ENCODE measurements at regions not wholly inside any gene's neighbourhood (a gene's known extent, or its start where the extent isn't known, plus 50 kb on each side); places are given as distances from the start of the nearest gene placed in this dataset.
"Not testable (repeated sequence)": the region's sequence is repeated elsewhere in the genome, so short reads cannot be mapped to it uniquely, and the experiment has no call there.

DNA sequence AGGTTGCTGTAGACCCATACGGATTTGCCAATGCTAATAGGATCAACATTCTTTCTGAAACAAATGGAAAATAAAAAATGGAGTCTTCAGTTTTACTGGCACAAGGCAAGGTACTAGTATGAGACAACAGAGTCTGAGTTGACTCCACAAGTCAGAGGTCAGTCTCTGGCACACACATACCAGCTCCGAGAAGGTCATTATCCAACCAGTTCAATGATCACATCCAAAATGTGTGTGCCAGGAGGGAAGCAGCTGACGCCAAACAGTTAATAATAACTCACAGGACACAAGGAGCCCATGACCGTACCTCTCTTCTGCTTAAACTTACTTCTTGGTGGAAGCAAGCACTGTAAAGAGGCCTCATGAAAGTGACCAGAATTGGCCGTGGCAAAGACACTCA is 528.6 kb downstream of the ZNF516 start:
- H3K27me3 Mint-ChIP-seq (ENCODE audit: insufficient read depth, low read depth): no peaks in the 10 kb centered on the region
- no peak overlapping the region for H3K9ac ChIP-seq
- no peak overlapping the region for H2AFZ ChIP-seq (replicated peaks)
- TF ChIP-seq, protein P1, sequence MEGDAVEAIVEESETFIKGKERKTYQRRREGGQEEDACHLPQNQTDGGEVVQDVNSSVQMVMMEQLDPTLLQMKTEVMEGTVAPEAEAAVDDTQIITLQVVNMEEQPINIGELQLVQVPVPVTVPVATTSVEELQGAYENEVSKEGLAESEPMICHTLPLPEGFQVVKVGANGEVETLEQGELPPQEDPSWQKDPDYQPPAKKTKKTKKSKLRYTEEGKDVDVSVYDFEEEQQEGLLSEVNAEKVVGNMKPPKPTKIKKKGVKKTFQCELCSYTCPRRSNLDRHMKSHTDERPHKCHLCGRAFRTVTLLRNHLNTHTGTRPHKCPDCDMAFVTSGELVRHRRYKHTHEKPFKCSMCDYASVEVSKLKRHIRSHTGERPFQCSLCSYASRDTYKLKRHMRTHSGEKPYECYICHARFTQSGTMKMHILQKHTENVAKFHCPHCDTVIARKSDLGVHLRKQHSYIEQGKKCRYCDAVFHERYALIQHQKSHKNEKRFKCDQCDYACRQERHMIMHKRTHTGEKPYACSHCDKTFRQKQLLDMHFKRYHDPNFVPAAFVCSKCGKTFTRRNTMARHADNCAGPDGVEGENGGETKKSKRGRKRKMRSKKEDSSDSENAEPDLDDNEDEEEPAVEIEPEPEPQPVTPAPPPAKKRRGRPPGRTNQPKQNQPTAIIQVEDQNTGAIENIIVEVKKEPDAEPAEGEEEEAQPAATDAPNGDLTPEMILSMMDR (IDR thresholded peaks at IDR 0.05): no peak
- TF ChIP-seq EZH2 (IDR thresholded peaks at IDR 0.05) (no peak), EZH2phosphoT487 (IDR thresholded peaks at IDR 0.05) (no peak)
- H3K27ac Mint-ChIP-seq: no peak overlapping the region
- no peaks in the 10 kb centered on the region for H3K27me3 ChIP-seq
- H3K4me3 Mint-ChIP-seq: no peak overlapping the region
- no peaks in the 10 kb centered on the region for H3K36me3 Mint-ChIP-seq
- no peak overlapping the region for H3K27ac ChIP-seq
- H3K4me2 ChIP-seq: no peak overlapping the region
- H4K20me1 ChIP-seq (ENCODE audit: low read depth): no peaks in the 10 kb centered on the region
- H3F3A ChIP-seq (ENCODE audit: low read depth): no peaks in the 10 kb centered on the region
- DNase-seq (ENCODE audit: low spot score): no peak
- H3K36me3 ChIP-seq: no peaks in the 10 kb centered on the region
- H3K9me3 ChIP-seq (ENCODE audit: low read depth): no peaks in the 10 kb centered on the region
- no peak overlapping the region for H3K4me3 ChIP-seq
- no peaks in the 10 kb centered on the region for H3K9me3 Mint-ChIP-seq
- no peaks in the 10 kb centered on the region for H3K4me1 Mint-ChIP-seq
- no peaks in the 10 kb centered on the region for H3K79me2 ChIP-seq (ENCODE audit: low read depth)
- no peaks in the 10 kb centered on the region for H3K4me1 ChIP-seq

GRCh38 chr18:75962036-75962572 is 532.9 kb downstream of the ZNF516 start:
- TF ChIP-seq, protein P1 (IDR thresholded peaks at IDR 0.05): no peak
- TF ChIP-seq EZH2 (IDR thresholded peaks at IDR 0.05): no peak
- TF ChIP-seq EZH2phosphoT487 (IDR thresholded peaks at IDR 0.05): no peak
- Mint-ChIP-seq H3K9me3 (peaks cover 4% of the 10 kb centered on the region), H3K4me1 (no peaks in the 10 kb centered on the region), H3K4me3 (no peak overlapping the region), H3K27ac (no peak overlapping the region), H3K27me3 (ENCODE audit: insufficient read depth, low read depth) (no peaks in the 10 kb centered on the region), H3K36me3 (no peaks in the 10 kb centered on the region)
- H3K9me3 ChIP-seq (ENCODE audit: low read depth): no peaks in the 10 kb centered on the region
- H3K4me2 ChIP-seq: no peak overlapping the region
- no peak overlapping the region for H2AFZ ChIP-seq (replicated peaks)
- H3K4me3 ChIP-seq: no peak overlapping the region
- H3K9ac ChIP-seq: no peak overlapping the region
- no peaks in the 10 kb centered on the region for H3F3A ChIP-seq (ENCODE audit: low read depth)
- no peaks in the 10 kb centered on the region for H3K36me3 ChIP-seq
- no peak for DNase-seq (ENCODE audit: low spot score)
- no peaks in the 10 kb centered on the region for H3K79me2 ChIP-seq (ENCODE audit: low read depth)
- no peaks in the 10 kb centered on the region for H3K4me1 ChIP-seq
- no peak overlapping the region for H3K27ac ChIP-seq
- no peaks in the 10 kb centered on the region for H3K27me3 ChIP-seq
- no peaks in the 10 kb centered on the region for H4K20me1 ChIP-seq (ENCODE audit: low read depth)

- not testable (repeated sequence) for DNase-seq (ENCODE audit: low spot score); H3K9ac ChIP-seq; H3K4me1 Mint-ChIP-seq; H3K27ac Mint-ChIP-seq; H3K27me3 ChIP-seq; H3K4me3 ChIP-seq; H3K9me3 ChIP-seq (ENCODE audit: low read depth); H3K27me3 Mint-ChIP-seq (ENCODE audit: insufficient read depth, low read depth); H4K20me1 ChIP-seq (ENCODE audit: low read depth); H3K27ac ChIP-seq; H2AFZ ChIP-seq (replicated peaks); H3F3A ChIP-seq (ENCODE audit: low read depth); H3K36me3 ChIP-seq; H3K9me3 Mint-ChIP-seq; H3K79me2 ChIP-seq (ENCODE audit: low read depth); H3K4me1 ChIP-seq; H3K36me3 Mint-ChIP-seq; H3K4me3 Mint-ChIP-seq; H3K4me2 ChIP-seq
These were observed 532.9 kb upstream of the SMIM21 start for GRCh38 chr18:75960356-75960755.

- no peak overlapping the region for H3K4me3 Mint-ChIP-seq
- no peaks in the 10 kb centered on the region for H3K36me3 Mint-ChIP-seq
- no peak overlapping the region for H2AFZ ChIP-seq (replicated peaks)
- no peak overlapping the region for H3K9ac ChIP-seq
- H3K9me3 ChIP-seq (ENCODE audit: low read depth): no peaks in the 10 kb centered on the region
- DNase-seq (ENCODE audit: low spot score): no peak
- no peaks in the 10 kb centered on the region for H3K36me3 ChIP-seq
- H3K27ac Mint-ChIP-seq: no peak overlapping the region
- H3K79me2 ChIP-seq (ENCODE audit: low read depth): no peaks in the 10 kb centered on the region
- no peak overlapping the region for H3K27ac ChIP-seq
- no peak overlapping the region for H3K4me3 ChIP-seq
- H3K27me3 ChIP-seq: no peaks in the 10 kb centered on the region
- no peaks in the 10 kb centered on the region for H3K27me3 Mint-ChIP-seq (ENCODE audit: insufficient read depth, low read depth)
- H4K20me1 ChIP-seq (ENCODE audit: low read depth): no peaks in the 10 kb centered on the region
- peaks cover 10% of the 10 kb centered on the region for H3K9me3 Mint-ChIP-seq
- H3K4me1 ChIP-seq: no peaks in the 10 kb centered on the region
- H3K4me1 Mint-ChIP-seq: no peaks in the 10 kb centered on the region
- no peak for TF ChIP-seq EZH2phosphoT487 (IDR thresholded peaks at IDR 0.05)
- TF ChIP-seq EZH2 (IDR thresholded peaks at IDR 0.05): no peak
- TF ChIP-seq, protein P1 (IDR thresholded peaks at IDR 0.05): no peak
- H3F3A ChIP-seq (ENCODE audit: low read depth): no peaks in the 10 kb centered on the region
- no peak overlapping the region for H3K4me2 ChIP-seq
These were observed 531.6 kb upstream of the SMIM21 start for GRCh38 chr18:75959150-75959549.
